Calu3 (cell line): ENCODE measurements at regions not wholly inside any gene's neighbourhood (a gene's known extent, or its start where the extent isn't known, plus 50 kb on each side); places are given as distances from the start of the nearest gene placed in this dataset.
A peak's percentile ranks its signal among the peaks of the same experiment; 100 is the strongest.

Experiments used
- BruUV-seq: library from RNA; stranded (reverse); fragments of 400-500 nt; replicated peaks from 2 replicates; lab custom pipeline; 2021; lab: Mats Ljungman, UMichigan
- CTCF ChIA-PET: fragments of 300-600 bp; sonication (Branson Sonifier 250); formaldehyde crosslinking; loops from one replicate; lab custom pipeline; 2022; ENCODE audit warnings: antibody characterized with exemption; lab: Charles Lee
- DNase-seq: peaks from one replicate; pipeline ENCODE4 v3.0.0; 2022
- H3K27ac Mint-ChIP-seq: one replicate; pipeline ENCODE4 v1.8.0; 2022; ENCODE audit warnings: mixed read lengths; ENCODE audit not compliant: unreplicated experiment
- H3K27me3 Mint-ChIP-seq: one replicate; pipeline ENCODE4 v1.8.0; 2022; ENCODE audit warnings: mixed read lengths; ENCODE audit not compliant: unreplicated experiment
- H3K36me3 Mint-ChIP-seq: one replicate; pipeline ENCODE4 v1.8.0; 2022; ENCODE audit warnings: mild to moderate bottlenecking, moderate library complexity, mixed read lengths; ENCODE audit not compliant: insufficient read depth, unreplicated experiment
- H3K4me1 Mint-ChIP-seq: one replicate; pipeline ENCODE4 v1.8.0; 2022; ENCODE audit warnings: mild to moderate bottlenecking, low read depth, mixed read lengths; ENCODE audit not compliant: unreplicated experiment
- H3K4me3 Mint-ChIP-seq: one replicate; pipeline ENCODE4 v1.8.0; 2022; ENCODE audit warnings: mild to moderate bottlenecking, low read depth, moderate library complexity, mixed read lengths; ENCODE audit not compliant: unreplicated experiment
- H3K9me3 Mint-ChIP-seq: one replicate; pipeline ENCODE4 v1.8.0; 2022; ENCODE audit warnings: low read depth, mixed read lengths; ENCODE audit not compliant: unreplicated experiment
- intact Hi-C: fragments of 100-400 bp; cut with micrococcal nuclease; formaldehyde crosslinking; loops from one replicate; pipeline ENCODE4 v1.10.0; 2022; ENCODE audit not compliant: unreplicated experiment
- TF ChIP-seq, protein P1 (sequence below): fragments of 200-600 bp; IDR thresholded peaks from one replicate; pipeline ENCODE4 v1.8.0; 2022; ENCODE audit warnings: antibody characterized with exemption; ENCODE audit not compliant: unreplicated experiment

DNA sequence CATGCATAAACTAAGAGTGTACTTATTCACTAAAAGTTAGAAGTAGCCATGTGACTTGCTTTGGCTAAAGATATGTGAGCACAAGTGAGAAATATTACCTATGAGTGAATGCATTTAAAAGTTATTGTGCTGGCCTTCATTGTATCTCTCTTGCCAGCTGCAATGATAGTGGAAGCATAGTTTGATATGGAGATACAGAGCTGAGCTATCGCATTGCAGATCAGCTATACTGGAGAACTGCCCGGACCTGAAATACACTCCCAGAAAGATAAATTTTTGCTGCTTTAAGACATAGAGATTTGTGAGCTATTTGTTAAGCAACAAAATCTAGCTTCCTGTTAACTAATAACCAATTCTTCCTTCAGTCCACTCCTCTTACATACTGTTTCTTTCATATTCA is 571.1 kb downstream of the CPS1 start:
- DNase-seq: peak; percentile 30
- H3K4me3 Mint-ChIP-seq: peak overlapping the region; percentile 15
- no peaks in the 10 kb centered on the region for H3K9me3 Mint-ChIP-seq
- TF ChIP-seq, protein P1, sequence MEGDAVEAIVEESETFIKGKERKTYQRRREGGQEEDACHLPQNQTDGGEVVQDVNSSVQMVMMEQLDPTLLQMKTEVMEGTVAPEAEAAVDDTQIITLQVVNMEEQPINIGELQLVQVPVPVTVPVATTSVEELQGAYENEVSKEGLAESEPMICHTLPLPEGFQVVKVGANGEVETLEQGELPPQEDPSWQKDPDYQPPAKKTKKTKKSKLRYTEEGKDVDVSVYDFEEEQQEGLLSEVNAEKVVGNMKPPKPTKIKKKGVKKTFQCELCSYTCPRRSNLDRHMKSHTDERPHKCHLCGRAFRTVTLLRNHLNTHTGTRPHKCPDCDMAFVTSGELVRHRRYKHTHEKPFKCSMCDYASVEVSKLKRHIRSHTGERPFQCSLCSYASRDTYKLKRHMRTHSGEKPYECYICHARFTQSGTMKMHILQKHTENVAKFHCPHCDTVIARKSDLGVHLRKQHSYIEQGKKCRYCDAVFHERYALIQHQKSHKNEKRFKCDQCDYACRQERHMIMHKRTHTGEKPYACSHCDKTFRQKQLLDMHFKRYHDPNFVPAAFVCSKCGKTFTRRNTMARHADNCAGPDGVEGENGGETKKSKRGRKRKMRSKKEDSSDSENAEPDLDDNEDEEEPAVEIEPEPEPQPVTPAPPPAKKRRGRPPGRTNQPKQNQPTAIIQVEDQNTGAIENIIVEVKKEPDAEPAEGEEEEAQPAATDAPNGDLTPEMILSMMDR: no peak
- H3K36me3 Mint-ChIP-seq: peaks cover 9% of the 10 kb centered on the region
- peaks cover 54% of the 10 kb centered on the region for H3K4me1 Mint-ChIP-seq
- H3K27ac Mint-ChIP-seq: peak overlapping the region; percentile 66
- CTCF ChIA-PET: interaction anchor here (0.6 to 1.7 kb wide), 4 partner anchors 42 to 1945 kb away, joined by 3 to 6 read pairs (median 4); no protein-coding TSS in a partner anchor
- BruUV-seq: no TSS peak
- intact Hi-C loops: no loop called here
- no peaks in the 10 kb centered on the region for H3K27me3 Mint-ChIP-seq

DNA sequence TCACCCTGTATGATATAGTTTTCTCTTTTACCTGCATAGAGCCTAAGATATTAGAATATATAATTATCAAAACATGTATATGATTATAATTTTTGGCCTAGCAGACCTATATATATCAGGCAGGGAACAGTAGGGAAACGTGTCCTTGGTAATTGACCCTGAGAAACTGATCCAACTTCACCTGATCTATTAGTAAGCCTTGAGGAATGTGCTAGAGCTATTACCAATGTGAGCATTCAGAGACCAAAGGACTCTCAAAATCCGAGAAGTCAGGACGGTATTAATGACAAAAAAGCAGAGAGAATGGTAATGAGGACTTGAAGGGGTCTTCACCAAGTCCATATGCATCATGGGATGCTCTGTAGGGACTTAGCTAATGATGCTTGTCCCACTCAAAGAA is 571.9 kb downstream of the CPS1 start:
- no TSS peak for BruUV-seq
- Mint-ChIP-seq H3K27me3 (no peaks in the 10 kb centered on the region), H3K4me3 (peak overlapping the region; percentile 50), H3K4me1 (peaks cover 60% of the 10 kb centered on the region), H3K27ac (peak overlapping the region; percentile 94), H3K9me3 (no peaks in the 10 kb centered on the region), H3K36me3 (peaks cover 9% of the 10 kb centered on the region)
- TF ChIP-seq, protein P1: no peak
- CTCF ChIA-PET: interaction anchor here (1.0 to 1.7 kb wide), 3 partner anchors 43 to 1439 kb away, joined by 3 to 6 read pairs (median 6); no protein-coding TSS in a partner anchor
- intact Hi-C loops: no loop called here
- DNase-seq: peak; percentile 14

DNA sequence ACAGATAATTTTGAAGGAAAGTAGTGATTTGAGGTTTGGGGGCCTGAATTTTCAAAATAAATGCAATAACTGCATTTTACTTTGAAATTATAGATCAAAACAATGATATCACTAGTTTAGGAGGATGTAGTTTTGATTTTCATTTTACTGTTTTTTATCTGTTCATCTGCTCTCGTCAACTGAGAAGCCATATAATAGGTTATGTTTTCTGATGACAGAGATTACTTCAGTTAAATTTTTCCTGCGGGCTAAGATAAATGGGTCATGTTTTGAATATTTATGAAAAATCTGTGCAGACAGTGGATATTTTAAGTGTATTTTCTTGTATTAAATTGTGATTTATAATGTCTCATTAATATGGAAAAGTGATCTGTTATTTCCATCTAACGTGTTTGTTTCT is 573.4 kb downstream of the CPS1 start:
- CTCF ChIA-PET: no interaction called here
- Mint-ChIP-seq H3K27ac (peak overlapping the region; percentile 65), H3K36me3 (peaks cover 9% of the 10 kb centered on the region), H3K4me3 (no peak overlapping the region), H3K4me1 (peaks cover 66% of the 10 kb centered on the region), H3K27me3 (no peaks in the 10 kb centered on the region), H3K9me3 (no peaks in the 10 kb centered on the region)
- DNase-seq: no peak
- intact Hi-C loops: no loop called here
- TF ChIP-seq, protein P1: no peak
- no TSS peak for BruUV-seq

DNA sequence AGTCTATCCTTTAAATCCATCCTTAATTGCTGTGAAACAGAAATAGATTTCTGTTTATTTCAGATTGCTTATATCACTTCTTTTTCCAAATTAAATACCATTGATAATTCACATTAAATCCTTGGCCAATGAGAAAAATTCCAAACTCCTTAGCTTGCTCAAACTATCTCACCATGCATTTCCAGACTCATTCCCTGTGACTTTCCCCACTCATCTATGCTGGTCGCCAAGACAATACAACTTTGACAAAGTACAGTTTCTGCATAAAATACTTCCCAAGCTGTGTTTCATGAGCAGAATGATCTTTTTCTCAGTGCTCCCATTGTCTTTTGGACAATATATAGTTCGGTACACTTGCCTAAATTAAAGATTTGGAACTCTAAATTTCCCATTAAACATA is 575.6 kb downstream of the CPS1 start:
- intact Hi-C loops: loop anchor here (2.0 kb wide), 3 partner anchors 47 to 277 kb away; no protein-coding TSS in a partner anchor
- Mint-ChIP-seq H3K4me3 (no peak overlapping the region), H3K36me3 (peaks cover 9% of the 10 kb centered on the region), H3K27me3 (no peaks in the 10 kb centered on the region), H3K4me1 (peaks cover 53% of the 10 kb centered on the region), H3K9me3 (no peaks in the 10 kb centered on the region), H3K27ac (peak overlapping the region; percentile 86)
- TF ChIP-seq, protein P1: no peak
- BruUV-seq: no TSS peak
- no peak for DNase-seq
- CTCF ChIA-PET: interaction anchor here (1.3 to 1.4 kb wide), 2 partner anchors 15 to 19 kb away, joined by 3 read pairs; no protein-coding TSS in a partner anchor
